Neural crest cell (in vitro differentiated cells): ENCODE measurements at regions not wholly inside any gene's neighbourhood (a gene's known extent, or its start where the extent isn't known, plus 50 kb on each side); places are given as distances from the start of the nearest gene placed in this dataset.

ENCODE experiments used
- DNase-seq: peaks from one replicate; pipeline ENCODE4 v3.0.0; 2021; ENCODE audit warnings: low read depth, mixed read lengths, low spot score
- H3K27ac Mint-ChIP-seq: one replicate; pipeline ENCODE4 v1.8.0; 2021; ENCODE audit warnings: mild to moderate bottlenecking, mixed read lengths; ENCODE audit not compliant: unreplicated experiment
- H3K27me3 Mint-ChIP-seq: 2 replicates; pipeline ENCODE4 v1.8.0; 2021; ENCODE audit warnings: low read depth, mild to moderate bottlenecking, mixed read lengths
- H3K36me3 Mint-ChIP-seq: 2 replicates; pipeline ENCODE4 v1.8.0; 2021; ENCODE audit warnings: low read depth, mild to moderate bottlenecking, mixed read lengths
- H3K4me1 Mint-ChIP-seq: 2 replicates; pipeline ENCODE4 v1.8.0; 2021; ENCODE audit warnings: mixed read lengths
- H3K4me3 Mint-ChIP-seq: one replicate; pipeline ENCODE4 v1.8.0; 2021; ENCODE audit warnings: mild to moderate bottlenecking, mixed read lengths
- H3K9me3 Mint-ChIP-seq: 2 replicates; pipeline ENCODE4 v1.8.0; 2021; ENCODE audit warnings: mixed read lengths
- TF ChIP-seq, protein P1 (sequence below): fragments of 200-600 bp; sonication (generic); conservative IDR thresholded peaks from 2 replicates; pipeline ENCODE4 v1.5.0; 2021; ENCODE audit warnings: antibody characterized with exemption, mild to moderate bottlenecking

DNA sequence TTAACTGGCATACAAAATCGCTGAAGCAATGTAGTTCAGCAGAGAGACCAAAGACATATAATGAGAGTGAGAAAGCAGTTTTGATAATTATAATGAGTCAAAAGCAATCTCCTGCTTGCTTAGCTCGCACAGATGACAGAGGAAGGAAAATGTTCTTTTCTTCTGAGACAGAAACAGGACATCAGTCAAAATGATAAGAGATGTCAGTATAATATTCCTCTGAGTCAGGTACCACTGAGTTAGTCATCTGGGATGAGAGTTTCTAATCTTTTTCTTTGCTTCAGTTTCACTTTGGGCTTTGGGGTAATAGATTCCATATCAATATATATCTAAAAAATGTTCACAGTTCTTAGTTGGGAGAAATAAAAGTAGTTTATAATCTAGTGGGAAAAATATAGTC lies 387.2 kb downstream of the PCDH7 start:
- TF ChIP-seq, protein P1, sequence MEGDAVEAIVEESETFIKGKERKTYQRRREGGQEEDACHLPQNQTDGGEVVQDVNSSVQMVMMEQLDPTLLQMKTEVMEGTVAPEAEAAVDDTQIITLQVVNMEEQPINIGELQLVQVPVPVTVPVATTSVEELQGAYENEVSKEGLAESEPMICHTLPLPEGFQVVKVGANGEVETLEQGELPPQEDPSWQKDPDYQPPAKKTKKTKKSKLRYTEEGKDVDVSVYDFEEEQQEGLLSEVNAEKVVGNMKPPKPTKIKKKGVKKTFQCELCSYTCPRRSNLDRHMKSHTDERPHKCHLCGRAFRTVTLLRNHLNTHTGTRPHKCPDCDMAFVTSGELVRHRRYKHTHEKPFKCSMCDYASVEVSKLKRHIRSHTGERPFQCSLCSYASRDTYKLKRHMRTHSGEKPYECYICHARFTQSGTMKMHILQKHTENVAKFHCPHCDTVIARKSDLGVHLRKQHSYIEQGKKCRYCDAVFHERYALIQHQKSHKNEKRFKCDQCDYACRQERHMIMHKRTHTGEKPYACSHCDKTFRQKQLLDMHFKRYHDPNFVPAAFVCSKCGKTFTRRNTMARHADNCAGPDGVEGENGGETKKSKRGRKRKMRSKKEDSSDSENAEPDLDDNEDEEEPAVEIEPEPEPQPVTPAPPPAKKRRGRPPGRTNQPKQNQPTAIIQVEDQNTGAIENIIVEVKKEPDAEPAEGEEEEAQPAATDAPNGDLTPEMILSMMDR = no peak
- Mint-ChIP-seq H3K27me3 (no peaks in the 10 kb centered on the region), H3K9me3 (no peaks in the 10 kb centered on the region), H3K4me1 (peaks cover 7% of the 10 kb centered on the region), H3K27ac (no peak overlapping the region), H3K4me3 (no peak overlapping the region), H3K36me3 (no peaks in the 10 kb centered on the region)
- no peak for DNase-seq

DNA sequence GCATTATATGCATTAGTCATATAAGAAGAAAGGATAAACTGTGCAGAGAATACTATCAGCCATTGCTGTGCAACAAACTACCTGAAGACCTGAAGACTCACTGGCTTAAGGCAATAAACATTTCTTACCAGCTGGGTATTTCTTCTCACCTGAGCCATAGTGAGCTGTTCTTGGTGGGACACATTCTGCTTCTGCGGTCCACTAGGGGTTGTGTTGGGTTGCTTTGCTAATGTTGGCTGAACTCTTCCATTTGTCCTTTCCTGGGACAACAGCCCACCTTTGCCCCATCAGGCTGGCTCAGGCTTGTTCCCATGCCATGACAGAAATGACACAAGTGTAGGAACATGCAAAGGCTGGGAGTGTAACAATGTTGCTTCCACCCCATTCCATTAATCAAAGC lies 388.6 kb downstream of the PCDH7 start:
- Mint-ChIP-seq H3K9me3 (no peaks in the 10 kb centered on the region), H3K4me1 (peaks cover 7% of the 10 kb centered on the region), H3K27ac (no peak overlapping the region), H3K36me3 (no peaks in the 10 kb centered on the region), H3K4me3 (no peak overlapping the region), H3K27me3 (no peaks in the 10 kb centered on the region)
- TF ChIP-seq, protein P1 = no peak
- DNase-seq = no peak

DNA sequence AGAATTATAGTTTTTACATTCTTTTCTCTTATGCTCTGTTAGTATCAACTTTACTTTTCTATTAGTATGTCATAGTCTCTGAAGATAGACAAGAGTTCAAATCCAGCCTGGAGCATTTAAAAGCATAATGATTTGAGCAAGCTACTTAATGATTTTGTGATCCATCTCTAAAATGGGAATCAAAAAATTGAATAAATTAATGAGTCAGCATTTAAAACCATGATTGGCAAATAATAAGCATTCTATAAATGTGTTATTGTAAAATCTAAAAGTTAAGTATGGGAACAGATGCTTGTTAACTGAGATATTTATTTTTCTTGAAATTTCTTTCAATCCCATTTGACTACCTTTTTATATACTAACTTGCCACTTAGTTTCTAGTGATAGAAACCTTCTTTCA lies 391.6 kb downstream of the PCDH7 start:
- H3K27ac Mint-ChIP-seq = no peak overlapping the region
- no peaks in the 10 kb centered on the region for H3K9me3 Mint-ChIP-seq
- no peak overlapping the region for H3K4me3 Mint-ChIP-seq
- no peaks in the 10 kb centered on the region for H3K36me3 Mint-ChIP-seq
- no peaks in the 10 kb centered on the region for H3K27me3 Mint-ChIP-seq
- H3K4me1 Mint-ChIP-seq = peaks cover 9% of the 10 kb centered on the region
- TF ChIP-seq, protein P1 = no peak
- DNase-seq = no peak

DNA sequence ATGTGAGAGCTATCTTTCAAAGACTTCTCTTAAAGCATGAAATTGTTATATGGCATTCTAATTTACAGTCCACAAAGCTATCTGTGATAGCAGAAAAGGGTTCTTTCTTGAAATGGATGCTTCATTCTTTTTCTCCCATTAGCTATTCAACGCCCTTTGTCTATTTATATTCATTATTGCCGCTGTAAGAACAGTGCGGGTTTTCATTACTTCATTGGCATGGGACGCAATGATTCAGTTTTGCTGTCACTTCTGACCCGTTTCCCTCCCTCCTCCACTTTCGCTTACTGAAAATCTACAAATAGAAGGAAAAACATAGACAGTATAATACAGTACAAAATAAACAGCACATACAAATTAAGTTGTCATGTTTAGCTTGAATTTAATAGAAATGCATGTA lies 394.6 kb downstream of the PCDH7 start:
- Mint-ChIP-seq H3K4me3 (no peak overlapping the region), H3K27me3 (no peaks in the 10 kb centered on the region), H3K27ac (no peak overlapping the region), H3K4me1 (peaks cover 15% of the 10 kb centered on the region), H3K9me3 (no peaks in the 10 kb centered on the region), H3K36me3 (no peaks in the 10 kb centered on the region)
- DNase-seq = no peak
- TF ChIP-seq, protein P1 = no peak

DNA sequence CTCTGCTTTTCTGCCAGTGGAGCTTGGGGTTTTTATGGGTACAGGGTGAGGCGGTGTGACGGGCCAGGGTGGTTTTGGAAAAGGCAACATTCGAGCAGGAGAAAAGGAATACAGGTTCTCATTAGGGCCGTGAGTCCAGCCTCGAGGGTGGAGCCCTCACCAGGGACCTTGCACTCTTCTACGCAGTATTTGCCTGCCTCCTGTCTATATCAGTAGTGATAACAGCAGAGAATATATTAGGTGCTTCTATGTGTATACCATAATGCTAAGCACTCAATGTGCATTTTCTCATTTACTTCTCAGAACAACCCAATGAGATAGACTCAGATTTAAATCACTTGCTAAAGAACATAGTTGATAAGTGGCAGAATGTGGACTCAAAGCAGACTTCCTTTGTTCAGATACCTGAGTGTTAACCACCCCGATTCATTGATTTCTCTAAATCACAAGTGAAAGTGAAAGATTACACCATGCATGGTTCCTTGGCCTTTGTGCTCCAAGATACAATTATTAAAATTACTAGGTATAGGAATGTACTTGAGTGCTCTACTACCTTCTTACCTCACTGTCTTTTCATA lies 403.9 kb downstream of the PCDH7 start:
- Mint-ChIP-seq H3K27ac (no peak overlapping the region), H3K36me3 (no peaks in the 10 kb centered on the region), H3K27me3 (no peaks in the 10 kb centered on the region), H3K4me1 (peaks cover 5% of the 10 kb centered on the region), H3K9me3 (peaks cover 3% of the 10 kb centered on the region), H3K4me3 (no peak overlapping the region)
- TF ChIP-seq, protein P1 = no peak
- DNase-seq = no peak
